HUES6 (cell line): ENCODE measurements at regions not wholly inside any gene's neighbourhood (a gene's known extent, or its start where the extent isn't known, plus 50 kb on each side); places are given as distances from the start of the nearest gene placed in this dataset.
"Not testable (repeated sequence)": the region's sequence is repeated elsewhere in the genome, so short reads cannot be mapped to it uniquely, and the experiment has no call there.

ENCODE experiments used
- H3K27ac ChIP-seq: 2 replicates; pipeline ENCODE4 v1.7.0; 2013; ENCODE audit warnings: low read depth, mild to moderate bottlenecking, low read length, inconsistent platforms
- H3K27me3 ChIP-seq: 2 replicates; pipeline ENCODE4 v1.6.1; 2013; ENCODE audit warnings: low read length; ENCODE audit not compliant: control insufficient read depth, insufficient read depth
- H3K36me3 ChIP-seq: 2 replicates; pipeline ENCODE4 v1.6.1; 2013; ENCODE audit warnings: low read length; ENCODE audit not compliant: control insufficient read depth, insufficient read depth
- H3K4me1 ChIP-seq: 2 replicates; pipeline ENCODE4 v1.6.1; 2013; ENCODE audit warnings: low read length; ENCODE audit not compliant: control insufficient read depth, insufficient read depth
- H3K4me3 ChIP-seq: 2 replicates; pipeline ENCODE4 v1.5.1; 2013; ENCODE audit warnings: low read depth, low read length
- H3K9ac ChIP-seq: one replicate; pipeline ENCODE4 v1.6.1; 2013; ENCODE audit warnings: mild to moderate bottlenecking, low read length
- H3K9me3 ChIP-seq: 2 replicates; pipeline ENCODE4 v1.6.1; 2013; ENCODE audit warnings: low read depth, low read length; ENCODE audit not compliant: control insufficient read depth, insufficient read depth

GRCh38 chr4:93888308-93888707 lies 59.8 kb downstream of the ATOH1 start:
- Histone ChIP-seq H3K9ac (no peak overlapping the region), H3K36me3 (no peaks in the 10 kb centered on the region), H3K27me3 (no peaks in the 10 kb centered on the region), H3K4me3 (no peak overlapping the region), H3K4me1 (no peaks in the 10 kb centered on the region), H3K27ac (no peak overlapping the region), H3K9me3 (no peaks in the 10 kb centered on the region)

GRCh38 chr4:93888768-93889167 lies 60.2 kb downstream of the ATOH1 start:
- H3K9ac ChIP-seq = no peak overlapping the region

GRCh38 chr4:93891244-93891643 lies 62.7 kb downstream of the ATOH1 start:
- H3K4me1 ChIP-seq = no peaks in the 10 kb centered on the region
- H3K36me3 ChIP-seq = no peaks in the 10 kb centered on the region
- no peak overlapping the region for H3K9ac ChIP-seq

More at GRCh38 chr4:93888768-93889167, 60.2 kb downstream of the ATOH1 start:
- no peaks in the 10 kb centered on the region for H3K9me3 ChIP-seq
- no peak overlapping the region for H3K27ac ChIP-seq
- no peak overlapping the region for H3K4me3 ChIP-seq
- H3K4me1 ChIP-seq = no peaks in the 10 kb centered on the region
- H3K36me3 ChIP-seq = no peaks in the 10 kb centered on the region
- H3K27me3 ChIP-seq = no peaks in the 10 kb centered on the region

GRCh38 chr4:93894995-93895394 lies 66.4 kb downstream of the ATOH1 start:
- H3K27me3 ChIP-seq = no peaks in the 10 kb centered on the region
- no peak overlapping the region for H3K27ac ChIP-seq
- H3K9me3 ChIP-seq = no peaks in the 10 kb centered on the region
- no peak overlapping the region for H3K9ac ChIP-seq
- no peaks in the 10 kb centered on the region for H3K4me1 ChIP-seq
- H3K4me3 ChIP-seq = no peak overlapping the region
- no peaks in the 10 kb centered on the region for H3K36me3 ChIP-seq

More at GRCh38 chr4:93891244-93891643, 62.7 kb downstream of the ATOH1 start:
- Histone ChIP-seq H3K4me3 (no peak overlapping the region), H3K9me3 (no peaks in the 10 kb centered on the region), H3K27me3 (no peaks in the 10 kb centered on the region), H3K27ac (no peak overlapping the region)

- no peak overlapping the region for H3K9ac ChIP-seq
- H3K36me3 ChIP-seq = no peaks in the 10 kb centered on the region
- no peak overlapping the region for H3K4me3 ChIP-seq
- no peak overlapping the region for H3K27ac ChIP-seq
- no peaks in the 10 kb centered on the region for H3K4me1 ChIP-seq
- no peaks in the 10 kb centered on the region for H3K27me3 ChIP-seq
- no peaks in the 10 kb centered on the region for H3K9me3 ChIP-seq
Observed at GRCh38 chr4:93896516-93896915, 68.0 kb downstream of the ATOH1 start.

- Histone ChIP-seq H3K4me3 (no peak overlapping the region), H3K9me3 (no peaks in the 10 kb centered on the region), H3K36me3 (no peaks in the 10 kb centered on the region), H3K4me1 (no peaks in the 10 kb centered on the region), H3K9ac (no peak overlapping the region), H3K27me3 (no peaks in the 10 kb centered on the region), H3K27ac (no peak overlapping the region)
Observed at GRCh38 chr4:93897559-93897958, 69.0 kb downstream of the ATOH1 start.

GRCh38 chr4:93908778-93909177 lies 80.2 kb downstream of the ATOH1 start:
- H3K27me3 ChIP-seq = no peaks in the 10 kb centered on the region
- no peaks in the 10 kb centered on the region for H3K9me3 ChIP-seq
- H3K36me3 ChIP-seq = no peaks in the 10 kb centered on the region
- no peaks in the 10 kb centered on the region for H3K4me1 ChIP-seq
- H3K9ac ChIP-seq = no peak overlapping the region
- no peak overlapping the region for H3K27ac ChIP-seq
- H3K4me3 ChIP-seq = no peak overlapping the region

- no peaks in the 10 kb centered on the region for H3K9me3 ChIP-seq
Observed at GRCh38 chr4:93911671-93912070, 83.1 kb downstream of the ATOH1 start.

GRCh38 chr4:93912146-93912545 lies 83.6 kb downstream of the ATOH1 start:
- Histone ChIP-seq H3K27me3 (no peaks in the 10 kb centered on the region), H3K4me1 (no peaks in the 10 kb centered on the region), H3K9ac (no peak overlapping the region), H3K9me3 (no peaks in the 10 kb centered on the region), H3K36me3 (no peaks in the 10 kb centered on the region), H3K4me3 (no peak overlapping the region), H3K27ac (no peak overlapping the region)

More at GRCh38 chr4:93911671-93912070, 83.1 kb downstream of the ATOH1 start:
- no peak overlapping the region for H3K27ac ChIP-seq
- no peaks in the 10 kb centered on the region for H3K4me1 ChIP-seq
- no peak overlapping the region for H3K4me3 ChIP-seq
- H3K27me3 ChIP-seq = no peaks in the 10 kb centered on the region
- H3K36me3 ChIP-seq = no peaks in the 10 kb centered on the region
- H3K9ac ChIP-seq = no peak overlapping the region

GRCh38 chr4:93918856-93919255 lies 90.3 kb downstream of the ATOH1 start:
- Histone ChIP-seq H3K9ac (no peak overlapping the region), H3K4me3 (no peak overlapping the region), H3K9me3 (no peaks in the 10 kb centered on the region), H3K36me3 (no peaks in the 10 kb centered on the region), H3K4me1 (no peaks in the 10 kb centered on the region), H3K27me3 (no peaks in the 10 kb centered on the region), H3K27ac (no peak overlapping the region)

- H3K4me3 ChIP-seq, H3K9ac ChIP-seq, H3K9me3 ChIP-seq, H3K27ac ChIP-seq, H3K4me1 ChIP-seq, H3K36me3 ChIP-seq, H3K27me3 ChIP-seq: not testable (repeated sequence)
Observed at GRCh38 chr4:93923570-93923969, 95.0 kb downstream of the ATOH1 start.

- Histone ChIP-seq H3K9me3 (no peaks in the 10 kb centered on the region), H3K27me3 (no peaks in the 10 kb centered on the region), H3K36me3 (no peaks in the 10 kb centered on the region), H3K4me1 (peaks cover 15% of the 10 kb centered on the region; the same call in 1 of the 2 replicates), H3K4me3 (no peak overlapping the region), H3K27ac (no peak overlapping the region), H3K9ac (no peak overlapping the region)
Observed at GRCh38 chr4:93947286-93947685, 118.7 kb downstream of the ATOH1 start.
